AG04449 (cell line): ENCODE measurements at regions not wholly inside any gene's neighbourhood (a gene's known extent, or its start where the extent isn't known, plus 50 kb on each side); places are given as distances from the start of the nearest gene placed in this dataset.
"Not testable (repeated sequence)": the region's sequence is repeated elsewhere in the genome, so short reads cannot be mapped to it uniquely, and the experiment has no call there.

Source experiments
- CTCF ChIA-PET: fragments of 350-600 bp; formaldehyde crosslinking; extraction: SDS; loops from one replicate; lab custom pipeline; 2021; ENCODE audit warnings: antibody characterized with exemption; lab: Yijun Ruan, JAX
- POLR2A ChIA-PET: fragments of 400-600, 350-600 bp; formaldehyde crosslinking; extraction: SDS; loops from one replicate; lab custom pipeline; 2020; ENCODE audit warnings: antibody characterized with exemption, inconsistent platforms; lab: Yijun Ruan, JAX
- DNase-seq: peaks from one replicate; pipeline ENCODE4 v3.0.0-alpha.2; 2010; ENCODE audit warnings: low read depth, low spot score
- H3K4me3 ChIP-seq: 2 replicates; pipeline ENCODE4 v1.5.1; 2011; ENCODE audit warnings: low read depth, mild to moderate bottlenecking, control low read depth, low read length
- TF ChIP-seq, protein P1 (sequence below): IDR thresholded peaks from one replicate; pipeline ENCODE4 v1.5.1; 2011; ENCODE audit warnings: mild to moderate bottlenecking, moderate library complexity, low read length, control low read depth, inconsistent platforms; ENCODE audit not compliant: insufficient read depth; ENCODE audit errors: missing control alignments

DNA sequence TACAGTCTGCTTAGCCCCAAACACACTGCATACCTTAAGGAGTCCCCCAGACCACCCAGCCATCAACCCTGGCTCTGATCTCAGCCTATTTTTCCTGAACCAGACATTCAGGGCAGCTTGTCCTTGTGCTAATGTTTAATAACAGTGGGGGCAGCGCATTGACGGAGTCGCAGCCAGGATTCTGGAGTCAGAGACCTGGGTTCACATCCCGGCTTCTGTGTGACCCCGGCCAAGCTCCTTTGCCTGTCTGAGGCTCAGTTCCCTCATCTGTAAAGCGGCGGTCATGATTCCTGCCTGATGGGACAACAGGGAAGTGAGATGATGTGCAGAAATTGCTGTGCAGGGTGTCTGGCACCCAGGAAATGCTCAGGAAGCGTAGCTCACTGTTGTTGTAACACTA lies 63.1 kb downstream of the MATN1 start:
- CTCF ChIA-PET = no interaction called here
- POLR2A ChIA-PET = no interaction called here

DNA sequence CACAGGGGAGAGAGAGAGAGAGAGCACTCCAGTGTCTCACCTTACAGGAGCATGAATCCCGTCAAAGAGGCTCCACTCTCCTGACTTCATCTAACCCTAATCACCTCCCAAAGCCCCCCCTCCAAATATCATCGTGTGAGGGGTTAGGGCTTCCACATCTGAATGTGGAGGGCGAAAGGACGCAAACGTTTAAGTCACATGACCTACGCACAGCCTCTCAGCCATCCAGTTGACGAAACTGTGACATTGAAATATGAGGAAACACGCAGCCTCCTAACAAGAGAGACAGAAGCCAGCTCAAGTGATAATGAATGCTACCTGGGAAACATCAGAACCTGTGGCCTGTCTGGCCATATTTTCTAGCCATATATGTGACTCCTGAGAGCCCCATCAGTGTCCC lies 63.7 kb downstream of the MATN1 start:
- TF ChIP-seq, protein P1, sequence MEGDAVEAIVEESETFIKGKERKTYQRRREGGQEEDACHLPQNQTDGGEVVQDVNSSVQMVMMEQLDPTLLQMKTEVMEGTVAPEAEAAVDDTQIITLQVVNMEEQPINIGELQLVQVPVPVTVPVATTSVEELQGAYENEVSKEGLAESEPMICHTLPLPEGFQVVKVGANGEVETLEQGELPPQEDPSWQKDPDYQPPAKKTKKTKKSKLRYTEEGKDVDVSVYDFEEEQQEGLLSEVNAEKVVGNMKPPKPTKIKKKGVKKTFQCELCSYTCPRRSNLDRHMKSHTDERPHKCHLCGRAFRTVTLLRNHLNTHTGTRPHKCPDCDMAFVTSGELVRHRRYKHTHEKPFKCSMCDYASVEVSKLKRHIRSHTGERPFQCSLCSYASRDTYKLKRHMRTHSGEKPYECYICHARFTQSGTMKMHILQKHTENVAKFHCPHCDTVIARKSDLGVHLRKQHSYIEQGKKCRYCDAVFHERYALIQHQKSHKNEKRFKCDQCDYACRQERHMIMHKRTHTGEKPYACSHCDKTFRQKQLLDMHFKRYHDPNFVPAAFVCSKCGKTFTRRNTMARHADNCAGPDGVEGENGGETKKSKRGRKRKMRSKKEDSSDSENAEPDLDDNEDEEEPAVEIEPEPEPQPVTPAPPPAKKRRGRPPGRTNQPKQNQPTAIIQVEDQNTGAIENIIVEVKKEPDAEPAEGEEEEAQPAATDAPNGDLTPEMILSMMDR = no peak
- H3K4me3 ChIP-seq = no peak overlapping the region
- ChIA-PET POLR2A (no interaction called here), CTCF (no interaction called here)
- no peak for DNase-seq

More for the DNA sequence above, 63.1 kb downstream of the MATN1 start:
- TF ChIP-seq, protein P1 = no peak
- no peak overlapping the region for H3K4me3 ChIP-seq
- no peak for DNase-seq

DNA sequence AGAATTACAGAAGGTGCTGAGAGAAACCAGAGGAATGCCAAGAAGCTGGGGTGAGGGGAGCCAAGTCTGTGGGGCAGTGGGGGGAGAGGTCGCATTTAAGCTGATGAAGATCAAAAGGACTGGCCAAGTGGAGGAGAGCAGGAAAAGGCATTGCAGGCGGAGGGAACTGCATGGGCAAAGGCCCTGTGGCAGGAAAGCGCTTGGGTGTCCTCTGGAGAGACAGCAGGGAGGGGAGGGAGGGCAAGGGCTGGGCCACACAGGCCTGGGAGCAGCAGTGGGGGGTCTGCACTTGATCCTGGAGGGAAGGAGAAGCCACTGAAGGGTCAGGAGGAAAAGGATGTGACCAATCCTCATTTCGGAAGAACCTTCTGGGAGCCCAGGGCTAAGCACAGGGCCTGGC lies 65.0 kb downstream of the MATN1 start:
- CTCF ChIA-PET, H3K4me3 ChIP-seq, DNase-seq, POLR2A ChIA-PET: not testable (repeated sequence)

DNA sequence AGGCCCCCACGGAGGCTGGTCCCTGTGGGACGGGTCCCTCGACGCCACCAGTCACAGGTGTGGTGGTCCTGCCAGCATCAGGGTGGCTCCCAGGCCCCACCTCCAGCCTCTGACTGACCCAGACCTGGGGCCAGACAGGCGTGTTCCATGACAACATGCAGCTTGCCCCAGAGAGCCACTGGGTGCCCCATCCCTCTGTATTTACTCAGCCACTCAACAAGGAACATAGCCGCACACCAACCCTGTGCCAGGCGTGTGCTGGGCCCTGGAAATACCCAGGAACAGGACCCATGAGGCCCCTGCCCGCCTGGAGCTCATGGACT lies 65.4 kb downstream of the MATN1 start:
- DNase-seq = no peak
- POLR2A ChIA-PET = no interaction called here
- CTCF ChIA-PET = no interaction called here
- H3K4me3 ChIP-seq = no peak overlapping the region
- TF ChIP-seq, protein P1 = no peak

DNA sequence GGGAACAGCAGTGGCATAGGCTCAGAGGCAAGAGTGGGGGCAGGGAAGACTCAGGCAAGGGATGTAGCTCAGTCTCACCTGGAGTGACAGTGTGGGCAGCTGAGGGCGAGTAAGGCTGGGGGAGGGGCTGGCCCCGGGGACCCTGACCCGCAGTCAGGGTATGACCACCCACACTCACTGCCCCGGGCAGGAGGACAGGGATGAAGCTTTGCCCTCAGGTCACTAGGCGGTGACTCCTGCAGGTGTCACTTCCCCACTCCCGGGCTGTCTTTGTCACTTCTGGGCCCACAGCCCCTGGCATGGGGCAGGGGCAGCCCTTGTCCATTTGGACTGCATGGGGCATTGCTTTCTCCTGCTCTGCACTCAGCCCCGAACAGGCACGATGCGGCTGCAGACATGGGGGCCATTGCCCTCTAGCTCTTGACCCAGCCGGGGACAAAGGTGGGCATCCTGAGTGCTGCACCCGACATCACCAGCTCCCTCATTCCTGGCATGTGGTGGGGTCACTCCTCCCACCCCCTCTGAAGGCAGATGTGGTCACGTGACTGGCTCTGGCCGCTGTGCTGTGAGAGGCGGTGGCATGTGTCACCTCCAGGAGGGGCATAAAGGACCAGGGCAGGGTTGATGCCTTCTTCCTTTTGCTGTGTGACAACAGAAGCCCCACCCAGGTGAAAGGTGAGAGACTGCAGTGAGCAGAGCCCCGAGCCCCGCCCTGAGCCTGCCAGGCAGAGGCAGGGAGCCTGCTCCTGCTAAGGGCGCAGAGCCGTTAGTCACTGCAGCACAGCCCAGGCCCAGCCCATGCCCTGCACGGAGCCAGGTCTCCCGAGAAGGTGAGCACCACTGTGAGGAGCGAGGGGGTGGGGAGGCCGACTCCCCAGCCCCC lies 66.0 kb downstream of the MATN1 start:
- no peak overlapping the region for H3K4me3 ChIP-seq
- TF ChIP-seq, protein P1 = no peak
- no peak for DNase-seq
- POLR2A ChIA-PET = no interaction called here
- CTCF ChIA-PET = no interaction called here

DNA sequence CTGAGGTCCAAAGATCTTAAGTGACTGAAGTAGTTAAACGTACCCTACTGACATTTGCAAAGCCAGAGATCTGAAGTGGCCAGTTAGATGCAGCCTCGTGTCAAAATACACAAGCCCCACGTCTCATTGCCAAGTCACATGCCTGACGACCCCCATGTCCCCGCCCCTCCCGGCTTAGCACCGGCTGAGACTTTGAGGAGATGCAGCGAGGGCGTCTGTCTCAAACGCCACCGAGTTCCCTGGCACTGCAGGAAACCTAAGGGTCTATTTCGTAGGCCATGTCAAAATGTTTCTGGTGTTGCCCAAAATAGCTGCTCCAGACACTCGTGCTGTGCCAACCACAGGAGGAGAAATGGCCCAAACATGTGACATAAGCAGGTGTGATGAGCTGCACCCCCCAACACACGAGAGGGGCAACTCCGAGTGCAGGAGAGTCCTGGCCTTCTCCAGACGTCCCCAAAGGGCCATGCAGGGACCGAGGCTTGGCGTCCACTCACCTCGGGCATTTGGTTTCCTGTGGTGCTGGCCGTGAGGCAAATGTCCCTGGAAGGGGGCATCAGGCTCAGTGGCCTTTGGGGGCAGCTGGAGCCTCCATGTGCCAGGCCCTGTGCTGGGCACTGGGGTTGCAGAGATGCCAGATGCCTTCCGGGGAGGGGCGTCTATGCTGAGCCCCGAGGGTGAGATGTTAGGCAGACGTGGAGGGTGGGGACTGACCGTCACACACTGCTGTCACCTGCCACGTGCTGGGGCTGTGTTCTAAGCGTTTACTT lies 67.0 kb downstream of the MATN1 start:
- no peak for DNase-seq
- TF ChIP-seq, protein P1 = no peak
- H3K4me3 ChIP-seq = no peak overlapping the region
- ChIA-PET CTCF (no interaction called here), POLR2A (no interaction called here)
